NK-92 treated with Interleukin-12 subunit alpha and Interleukin-12 subunit beta, amount 100 ng/mL, for 24 hours (cell line): ENCODE measurements at regions not wholly inside any gene's neighbourhood (a gene's known extent, or its start where the extent isn't known, plus 50 kb on each side); places are given as distances from the start of the nearest gene placed in this dataset.
"Not testable (repeated sequence)": the region's sequence is repeated elsewhere in the genome, so short reads cannot be mapped to it uniquely, and the experiment has no call there.

Source experiments
- DNase-seq: peaks from one replicate; lab custom pipeline; 2025; lab: John Stamatoyannopoulos, UW

DNA sequence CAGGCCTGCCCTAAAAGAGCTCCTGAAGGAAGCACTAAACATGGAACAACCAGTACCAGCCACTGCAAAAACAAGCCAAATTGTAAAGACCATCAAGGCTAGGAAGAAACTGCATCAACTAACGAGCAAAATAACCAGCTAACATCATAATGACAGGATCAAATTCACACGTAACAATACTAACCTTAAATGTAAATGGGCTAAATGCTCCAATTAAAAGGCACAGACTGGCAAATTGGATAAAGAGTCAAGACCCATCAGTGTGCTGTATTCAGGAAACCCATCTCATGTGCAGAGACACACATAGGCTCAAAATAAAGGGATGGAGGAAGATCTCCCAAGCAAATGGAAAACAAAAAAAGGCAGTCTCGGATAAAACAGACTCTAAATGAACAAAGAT, 117.7 kb upstream of the ETV3 start:
- not testable (repeated sequence) for DNase-seq

DNA sequence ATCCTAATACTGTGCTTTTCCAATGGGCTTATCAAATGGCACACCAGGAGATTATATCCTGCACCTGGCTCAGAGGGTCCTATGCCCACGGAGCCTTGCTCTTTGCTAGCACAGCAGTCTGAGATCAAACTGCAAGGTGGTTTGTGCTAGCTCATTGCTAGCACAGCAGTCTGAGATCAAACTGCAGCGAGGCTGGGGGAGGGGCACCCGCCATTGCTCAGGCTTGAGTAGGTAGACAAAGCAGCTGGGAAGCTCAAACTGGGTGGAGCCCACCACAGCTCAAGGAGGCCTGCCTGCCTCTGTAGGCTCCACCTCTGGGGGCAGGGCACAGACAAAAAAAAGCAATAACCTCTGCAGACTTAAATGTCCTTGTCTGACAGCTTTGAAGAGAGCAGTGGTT, 116.0 kb upstream of the ETV3 start:
- DNase-seq = not testable (repeated sequence)

DNA sequence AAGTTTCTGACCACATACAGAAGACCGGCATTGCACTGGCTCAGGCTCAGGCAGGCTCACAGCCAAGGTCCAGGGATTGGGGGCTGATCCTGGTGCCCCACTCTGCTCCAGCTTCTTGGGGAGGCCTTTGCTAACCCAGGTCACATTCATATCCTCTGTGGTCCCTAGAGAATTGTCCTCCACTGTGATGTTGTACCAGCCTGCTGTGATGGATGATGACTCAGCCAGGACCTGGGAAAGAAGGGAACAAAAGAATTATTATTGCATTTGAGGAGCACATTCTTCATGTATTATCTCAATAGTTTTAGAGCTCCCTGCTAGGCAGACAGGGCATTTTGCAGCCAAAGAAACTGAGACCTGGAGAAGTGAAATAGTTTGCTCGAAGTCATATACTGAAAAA, 114.3 kb upstream of the ETV3 start:
- DNase-seq = no peak

DNA sequence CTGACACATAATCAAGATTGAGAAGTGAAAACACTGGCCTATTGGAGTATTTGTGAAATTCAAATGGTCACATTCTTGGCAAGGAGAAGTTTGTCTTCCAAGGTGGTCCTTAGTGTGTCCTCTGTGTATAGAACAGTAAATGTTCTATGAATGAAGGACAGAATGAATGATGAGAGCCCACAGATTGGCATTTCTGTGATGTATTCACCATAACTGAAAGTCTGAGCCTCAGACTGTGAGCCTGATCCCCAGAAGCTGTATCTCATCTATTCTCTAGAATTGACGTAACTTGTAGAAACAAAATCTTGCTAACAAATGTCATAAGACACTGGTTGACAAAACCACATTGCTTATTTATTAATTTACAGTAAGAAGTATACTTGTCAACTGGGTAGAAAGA, 111.5 kb upstream of the ETV3 start:
- DNase-seq = no peak

DNA sequence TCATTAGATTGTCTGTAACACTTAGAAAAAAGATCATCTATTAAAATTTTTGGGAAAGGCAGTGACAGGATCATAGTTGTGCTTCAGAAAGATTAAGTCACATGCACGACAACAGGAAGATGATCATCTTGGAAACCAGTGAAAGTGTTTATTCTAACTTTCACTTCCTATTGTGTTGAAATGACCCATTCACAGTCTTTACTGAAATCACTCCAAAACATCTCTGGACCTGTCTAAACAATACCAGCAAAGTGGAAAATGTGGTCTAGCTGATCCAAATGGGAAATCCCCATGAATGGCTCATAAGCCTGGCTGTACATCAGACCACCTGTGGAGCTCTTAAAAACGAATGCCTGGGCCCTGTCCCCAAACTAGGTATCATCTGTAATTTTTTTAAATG, 111.1 kb upstream of the ETV3 start:
- no peak for DNase-seq

DNA sequence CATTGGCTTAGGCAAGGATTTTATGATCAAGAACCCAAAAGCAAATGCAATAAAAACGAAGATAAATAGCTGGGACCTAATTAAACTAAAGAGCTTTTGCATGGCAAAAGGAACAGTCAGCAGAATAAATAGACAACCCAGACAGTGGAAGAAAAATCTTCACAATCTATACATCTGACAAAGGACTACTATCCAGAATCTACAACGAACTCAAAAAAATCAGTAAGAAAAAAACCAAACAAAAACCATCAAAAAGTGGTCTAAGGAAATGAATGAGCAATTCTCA, 109.5 kb upstream of the ETV3 start:
- DNase-seq = not testable (repeated sequence)

DNA sequence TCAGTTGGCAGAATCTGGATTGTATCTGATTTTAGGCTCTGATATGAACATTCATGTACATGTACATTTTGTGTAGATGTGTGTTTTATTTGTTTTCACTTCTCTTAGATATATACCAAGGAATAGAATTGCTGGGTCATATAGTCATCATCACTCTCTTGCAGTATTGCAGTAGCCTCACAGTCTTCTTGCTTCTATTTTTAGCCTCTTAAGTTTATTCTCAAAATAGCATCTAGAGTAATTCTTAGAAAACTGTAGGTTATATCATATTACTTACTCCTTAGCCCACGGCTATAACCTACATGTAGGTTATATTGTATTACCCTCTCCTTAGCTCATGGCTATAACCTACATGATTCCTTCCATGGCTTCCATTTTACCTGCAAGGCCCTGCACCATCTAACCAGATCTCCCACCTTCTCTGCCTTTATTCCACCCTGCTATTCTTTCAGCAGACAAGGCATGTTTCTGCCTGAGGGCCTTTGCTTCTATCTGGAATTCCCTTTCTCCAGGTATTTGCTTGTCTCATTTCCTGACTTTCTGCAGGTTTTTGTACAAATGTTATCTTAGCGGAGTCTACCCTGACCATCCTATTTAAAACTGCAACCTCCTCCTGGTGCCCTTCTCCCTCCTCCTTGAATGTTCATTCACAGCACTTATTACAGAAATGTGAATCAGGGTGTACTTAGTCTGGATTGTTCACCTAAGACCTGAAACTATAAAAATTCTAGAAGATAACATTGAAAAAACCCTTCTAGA, 109.0 kb upstream of the ETV3 start:
- DNase-seq = no peak

DNA sequence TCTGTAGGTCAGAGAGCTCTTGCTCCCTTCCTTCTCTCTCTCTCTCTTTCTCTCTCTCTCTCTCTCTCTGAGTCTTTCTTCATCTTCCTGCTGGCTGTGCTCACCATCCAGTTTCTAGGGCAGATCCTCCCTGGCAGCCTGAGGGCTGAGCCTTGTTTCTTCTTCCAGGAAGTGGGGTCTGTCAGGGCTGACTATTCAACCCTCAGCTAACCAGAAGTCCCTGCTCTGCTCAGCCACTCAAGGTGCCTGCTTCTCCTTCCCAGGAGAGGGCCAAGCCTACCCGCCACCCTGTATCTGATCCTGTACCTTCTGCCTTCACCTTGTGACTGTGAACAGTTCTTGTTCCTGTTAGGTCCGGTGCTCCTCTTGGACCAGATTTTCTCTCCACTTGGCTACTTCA, 107.6 kb upstream of the ETV3 start:
- no peak for DNase-seq

DNA sequence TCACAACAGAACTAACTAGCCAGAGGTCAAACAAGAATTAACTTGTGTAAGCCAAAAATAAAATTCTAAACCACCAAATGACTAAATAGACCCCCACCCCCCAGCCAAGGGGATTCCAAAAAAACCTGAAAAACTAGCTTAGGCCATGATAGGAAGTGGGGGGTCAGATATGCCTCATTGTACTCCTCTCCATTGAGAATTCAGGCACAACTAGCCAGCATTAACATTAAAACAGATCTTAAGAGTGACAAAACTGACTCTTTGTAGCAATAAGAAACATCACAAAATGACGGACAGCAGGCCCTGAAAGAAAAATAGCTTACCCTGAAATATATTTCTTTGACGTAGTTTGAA, 103.0 kb upstream of the ETV3 start:
- DNase-seq = no peak

DNA sequence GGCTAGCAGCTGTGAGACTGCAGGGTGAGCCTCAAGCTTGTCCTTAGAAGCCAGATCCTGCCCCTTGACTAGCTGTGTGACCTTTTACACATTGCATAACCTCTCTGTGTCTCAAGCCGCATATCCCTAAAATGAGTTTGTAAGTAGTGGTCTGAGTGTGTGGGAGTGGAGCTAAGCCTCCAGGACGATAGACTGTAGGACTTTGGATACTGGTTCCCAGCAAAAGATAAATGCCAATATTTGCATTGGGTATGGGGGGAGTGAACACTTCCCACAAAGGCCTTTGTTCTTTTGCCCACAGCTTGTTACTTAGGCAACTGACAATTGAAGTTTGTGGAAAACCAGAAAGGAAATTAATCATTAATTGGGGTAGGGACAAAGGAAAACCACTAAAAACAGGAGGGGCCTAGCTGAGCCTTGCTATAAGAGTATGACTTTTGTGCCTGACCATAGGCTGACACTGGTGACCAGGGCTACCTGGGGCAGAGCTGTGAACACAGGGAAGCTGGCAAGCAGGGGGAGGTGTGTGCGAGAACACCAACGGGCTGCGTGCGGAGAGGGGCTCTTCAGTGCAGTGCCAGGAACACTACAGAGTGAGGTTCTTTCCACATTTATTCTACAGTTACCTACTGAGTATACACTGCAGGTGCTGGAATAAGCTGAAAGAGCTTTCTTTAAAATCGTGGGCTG, 102.4 kb upstream of the ETV3 start:
- DNase-seq = no peak

DNA sequence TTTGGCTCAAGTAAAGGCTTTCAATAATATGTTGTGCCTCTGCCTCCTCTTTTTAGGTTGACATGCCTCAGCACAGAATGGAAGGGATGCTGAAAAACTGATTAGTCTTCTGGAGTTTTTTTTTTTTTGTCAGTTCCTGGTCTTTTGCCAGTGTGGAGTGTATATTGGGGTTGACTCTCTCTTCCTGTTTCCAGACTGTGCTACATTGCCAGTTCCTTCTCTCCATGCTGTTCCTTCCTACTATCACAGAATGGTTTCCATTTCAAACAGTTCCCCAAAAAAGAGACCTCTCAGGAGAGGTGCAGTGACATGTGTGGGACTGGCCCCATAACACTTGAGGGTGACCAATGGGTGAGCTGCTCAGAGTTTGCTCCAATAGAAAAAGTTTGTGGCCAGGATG, 101.7 kb upstream of the ETV3 start:
- no peak for DNase-seq

DNA sequence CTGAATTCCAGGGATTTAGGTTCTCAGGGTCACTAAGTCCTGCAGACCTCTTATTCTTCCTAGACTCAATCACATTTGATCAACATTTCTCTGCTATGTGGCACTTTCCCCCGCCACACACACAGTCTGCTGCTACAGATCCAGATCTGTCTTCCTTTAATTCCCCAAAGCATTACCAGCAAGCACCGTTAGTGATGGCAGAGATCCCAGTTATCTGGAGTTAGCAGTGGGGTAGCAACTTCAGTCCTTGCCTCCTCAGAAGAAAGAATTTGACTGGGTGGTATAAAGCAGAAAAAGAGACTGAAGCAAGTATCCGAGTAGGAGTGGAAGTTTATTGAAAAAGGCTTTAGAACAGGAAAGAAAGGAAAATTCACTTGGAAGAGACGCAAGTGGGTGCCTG, 100.4 kb upstream of the ETV3 start:
- DNase-seq = no peak

DNA sequence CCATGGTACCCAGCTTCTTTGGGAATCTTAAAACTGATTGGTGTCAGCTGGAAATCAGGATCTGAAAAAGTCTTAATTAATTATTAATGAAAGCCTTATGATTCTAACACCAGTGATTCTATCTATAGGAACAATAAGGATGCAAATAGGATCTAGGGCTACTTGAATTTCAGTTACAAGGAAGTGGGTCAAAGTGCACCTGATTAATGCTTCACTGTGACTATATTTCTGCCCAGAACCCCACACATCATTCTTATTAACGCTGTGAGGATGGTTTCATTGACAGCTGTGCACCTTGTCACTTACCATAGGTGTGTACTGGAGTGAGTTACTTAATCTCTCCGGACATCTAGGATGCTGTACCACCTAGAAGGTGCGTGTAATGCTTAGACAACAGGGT, 99.8 kb upstream of the ETV3 start:
- no peak for DNase-seq

DNA sequence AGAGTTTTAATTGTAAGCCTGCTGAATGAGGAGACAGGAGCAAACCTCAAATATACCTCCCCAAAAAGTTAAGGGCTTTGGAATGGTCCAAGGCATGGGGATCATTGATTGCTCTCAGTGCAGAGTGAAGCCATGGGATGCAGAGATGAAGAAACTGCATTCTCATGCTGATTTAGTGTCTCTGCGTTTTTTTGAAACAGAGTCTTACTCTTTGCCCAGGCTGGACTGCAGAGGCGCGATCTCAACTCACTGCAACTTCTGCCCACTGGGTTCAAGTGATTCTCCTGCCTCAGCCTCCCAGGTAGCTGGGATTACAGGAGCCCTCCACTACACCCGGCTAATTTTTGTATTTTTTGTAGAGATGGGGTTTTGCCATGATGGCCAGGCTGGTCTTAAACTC, 99.3 kb upstream of the ETV3 start:
- DNase-seq = no peak

DNA sequence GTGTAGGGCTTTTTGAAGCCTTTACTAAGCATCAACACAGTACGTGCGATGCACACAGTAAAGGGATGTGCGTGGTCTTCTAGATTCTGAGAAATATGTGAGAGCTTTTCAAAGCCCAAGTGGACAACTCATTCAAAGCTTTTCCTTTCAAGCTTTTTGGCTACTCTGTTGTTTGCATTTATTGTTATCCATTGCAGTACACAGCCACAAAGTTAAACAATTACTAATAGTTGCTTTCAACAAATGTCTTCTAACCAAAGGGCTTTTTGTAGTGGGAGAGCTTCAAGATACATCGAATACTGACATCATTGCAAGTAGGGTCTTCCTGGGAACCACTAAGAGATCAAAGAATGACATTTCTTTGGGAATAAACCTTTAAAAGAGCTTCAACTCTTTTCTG, 97.9 kb upstream of the ETV3 start:
- no peak for DNase-seq

DNA sequence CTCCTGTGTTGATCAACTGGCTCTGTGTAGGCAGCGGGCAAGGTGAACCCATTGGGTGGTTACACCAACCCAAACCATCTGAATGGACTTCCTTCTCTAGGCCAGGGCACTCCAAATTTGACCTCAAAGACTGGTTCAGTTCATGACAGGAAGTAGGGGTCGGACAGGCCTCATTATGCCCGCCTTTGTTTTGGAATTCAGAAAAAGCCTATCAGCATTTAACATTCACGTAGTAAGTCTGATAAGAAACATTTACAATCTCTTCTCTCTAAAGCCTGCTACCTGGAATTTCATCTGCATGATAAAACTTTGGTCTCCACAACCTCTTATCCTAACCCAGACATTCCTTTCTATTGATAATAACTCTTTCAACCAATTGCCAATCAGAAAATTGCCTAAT, 97.1 kb upstream of the ETV3 start:
- DNase-seq = no peak

DNA sequence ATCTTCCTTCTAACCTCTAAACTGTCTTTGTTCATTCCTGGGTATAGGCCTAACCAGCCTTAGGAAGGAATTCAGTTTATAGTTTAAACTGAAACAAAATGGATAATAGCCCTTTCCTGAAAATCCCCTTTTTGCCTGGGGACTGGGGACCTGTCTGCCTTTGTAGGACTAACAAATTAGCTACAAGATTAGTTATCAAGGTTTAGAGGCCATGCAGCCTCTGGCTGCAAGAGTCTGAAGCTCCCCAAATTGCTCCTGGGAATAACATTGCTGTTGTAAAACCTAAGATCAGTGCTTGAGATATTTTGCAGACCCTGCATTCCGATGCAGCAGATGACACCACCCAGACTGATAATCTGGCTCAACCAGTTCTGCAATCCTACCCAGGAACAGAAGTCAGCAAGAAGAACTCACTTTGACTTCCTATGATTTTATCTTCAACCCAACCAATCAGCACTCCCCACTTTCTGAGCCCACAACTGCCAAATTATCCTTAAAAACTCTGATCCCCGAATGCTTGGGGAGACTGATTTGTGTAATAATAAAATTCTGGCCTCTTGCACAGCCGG, 96.6 kb upstream of the ETV3 start:
- no peak for DNase-seq

DNA sequence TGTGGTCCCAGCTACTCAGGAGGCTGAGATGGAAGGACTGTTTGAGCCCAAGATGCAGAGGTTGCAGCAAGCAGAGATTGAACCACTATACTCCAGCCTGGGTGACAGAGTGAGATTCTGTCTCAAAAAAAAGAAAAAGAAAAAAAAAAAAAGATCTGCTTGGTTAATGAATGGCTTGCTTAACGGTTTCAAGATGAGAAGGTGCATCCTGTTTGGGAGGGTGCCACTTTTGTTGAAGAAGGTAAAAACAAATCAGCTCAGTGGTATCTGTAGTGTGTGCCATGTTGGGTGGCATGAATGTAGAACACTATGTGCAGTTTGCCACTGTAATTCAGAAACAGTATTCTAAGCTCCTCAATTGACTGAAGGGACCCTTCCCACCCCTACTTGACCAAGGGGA, 94.9 kb upstream of the ETV3 start:
- DNase-seq = no peak

DNA sequence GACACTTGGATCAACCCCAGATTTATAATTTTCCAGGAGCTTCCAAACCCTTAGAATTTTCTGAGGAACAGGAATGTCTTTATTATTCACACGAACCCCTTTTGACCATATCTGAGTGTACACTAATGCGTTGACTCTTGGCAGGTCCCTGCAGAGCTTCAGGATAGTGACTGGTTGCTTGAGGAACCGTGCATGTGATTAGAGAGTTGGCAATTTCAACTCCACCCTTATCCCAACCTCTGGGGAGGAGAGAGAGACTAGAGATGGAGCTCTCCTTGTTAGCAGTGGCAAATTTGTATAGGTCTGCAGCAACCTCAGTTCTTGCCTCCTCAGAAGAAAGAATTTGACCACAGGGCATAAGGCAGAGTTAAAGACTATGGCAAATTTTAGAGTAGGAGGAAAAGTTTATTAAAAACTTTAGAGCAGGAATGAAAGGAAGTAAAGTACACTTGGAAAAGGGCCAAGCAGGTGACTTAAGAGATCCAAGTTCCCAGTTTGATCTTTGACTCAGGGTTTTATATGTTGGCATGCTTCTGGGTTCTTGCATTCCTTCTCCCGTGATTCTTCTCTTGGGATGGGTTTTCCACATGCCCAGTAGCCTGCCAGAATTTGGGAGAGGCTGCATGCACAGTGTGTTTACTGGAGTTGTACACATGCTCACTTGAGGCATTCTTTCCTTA, 93.8 kb upstream of the ETV3 start:
- DNase-seq = no peak

DNA sequence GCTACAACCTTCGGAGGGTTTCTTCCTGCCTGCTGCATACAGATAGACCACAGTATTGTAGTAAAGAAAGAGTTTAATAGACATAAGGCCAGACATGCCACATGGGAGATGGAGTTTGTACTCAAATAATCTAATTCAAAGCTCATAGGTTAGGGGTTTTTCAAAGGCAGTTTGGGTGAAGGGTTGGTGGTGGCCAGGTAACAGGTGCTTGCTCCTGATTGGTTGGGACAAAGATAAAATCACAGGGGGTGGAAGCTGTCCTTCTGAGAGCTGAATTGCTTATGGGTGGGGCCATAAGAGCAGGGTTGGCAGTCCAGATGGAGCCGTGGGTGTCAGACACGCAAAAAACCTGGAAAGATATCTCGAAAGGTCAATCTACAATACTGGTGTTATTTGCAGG, 92.3 kb upstream of the ETV3 start:
- DNase-seq = no peak

DNA sequence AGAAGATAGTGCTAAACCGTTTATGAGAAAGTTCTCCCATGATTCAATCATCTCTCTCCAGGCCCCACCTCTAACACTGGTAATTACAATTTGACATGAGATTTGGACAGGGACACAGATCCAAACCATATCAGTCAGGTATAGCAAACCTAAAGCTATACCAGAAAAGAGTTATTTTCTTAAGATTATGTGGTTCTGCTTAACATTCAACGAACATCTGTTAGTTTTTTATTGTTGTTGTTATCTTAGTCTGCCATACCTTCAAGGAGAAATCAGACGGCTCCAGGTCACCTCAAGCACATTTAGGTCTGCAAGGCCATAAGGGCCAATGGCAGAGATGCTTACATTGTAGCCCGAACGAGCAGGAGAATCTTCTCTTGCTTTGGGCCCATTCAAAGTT, 89.5 kb upstream of the ETV3 start:
- DNase-seq = no peak

DNA sequence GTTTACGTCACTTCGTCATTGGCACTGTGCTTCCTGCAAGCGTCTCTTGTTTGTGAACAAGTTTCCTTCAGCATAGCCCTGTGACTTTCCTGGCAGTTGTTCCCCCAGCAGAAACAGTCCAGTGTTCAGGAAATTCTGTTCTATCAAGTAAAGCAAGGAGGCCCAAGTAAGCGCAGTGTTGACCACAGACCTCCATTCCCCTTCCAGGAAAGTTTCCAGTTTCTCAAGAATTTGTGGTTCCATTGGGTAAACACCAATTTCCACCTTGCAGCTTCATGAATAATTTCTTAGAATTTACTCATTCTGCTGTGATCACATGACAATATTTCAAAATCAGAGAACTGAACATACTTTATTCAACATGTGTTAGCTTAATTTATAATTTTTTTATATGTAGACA, 88.5 kb upstream of the ETV3 start:
- no peak for DNase-seq

DNA sequence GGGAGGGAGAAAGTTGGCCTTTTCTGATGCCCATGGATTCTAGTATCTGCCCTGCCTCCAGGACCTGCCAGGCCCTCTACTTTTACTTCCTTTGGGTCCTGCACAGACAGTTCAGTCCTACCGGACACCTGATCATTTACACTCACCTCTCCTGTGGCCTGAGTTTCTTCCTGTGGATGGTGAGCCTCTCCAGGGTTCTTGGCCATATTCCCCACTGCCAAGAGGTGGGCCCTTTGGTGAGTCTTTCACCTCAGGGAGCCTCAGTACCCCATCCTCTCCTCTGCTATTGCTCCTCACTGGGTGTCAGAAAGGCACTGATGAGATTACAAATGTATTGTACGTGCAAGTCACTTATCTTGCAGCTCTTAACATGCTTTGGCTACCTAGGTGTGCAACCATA, 81.4 kb upstream of the ETV3 start:
- no peak for DNase-seq
